PC-3 (cell line): ENCODE measurements at regions not wholly inside any gene's neighbourhood (a gene's known extent, or its start where the extent isn't known, plus 50 kb on each side); places are given as distances from the start of the nearest gene placed in this dataset.
A peak's percentile ranks its signal among the peaks of the same experiment; 100 is the strongest.
"Not testable (repeated sequence)": the region's sequence is repeated elsewhere in the genome, so short reads cannot be mapped to it uniquely, and the experiment has no call there.

ENCODE experiments used
- ATAC-seq: fragments of 200-7000 bp; cut with Tn5 transposase; 2 replicates; pipeline ENCODE4 v1.9.1; 2020; ENCODE audit warnings: mild to moderate bottlenecking, moderate library complexity
- BruUV-seq: library from RNA; stranded (reverse); fragments of 400-500 nt; replicated peaks from 2 replicates; lab custom pipeline; 2021; lab: Mats Ljungman, UMichigan
- CTCF ChIA-PET: fragments of 300-600 bp; sonication (Branson Sonifier 250); formaldehyde crosslinking; loops from one replicate; lab custom pipeline; 2022; ENCODE audit warnings: antibody characterized with exemption; lab: Charles Lee
- POLR2A ChIA-PET: fragments of 300-600 bp; sonication (Branson Sonifier 250); formaldehyde crosslinking; loops from one replicate; lab custom pipeline; 2022; ENCODE audit warnings: antibody characterized with exemption; ENCODE audit not compliant: unreplicated experiment; lab: Charles Lee
- DNase-seq: peaks from one replicate; pipeline ENCODE4 v3.0.0-alpha.2; 2015
- H2AFZ ChIP-seq: fragments of 300-600 bp; sonication (generic); 2 replicates; pipeline ENCODE4 v1.6.0; 2016; ENCODE audit warnings: antibody characterized with exemption, low read length
- H3F3A ChIP-seq: fragments of 300-600 bp; sonication (generic); one replicate; pipeline ENCODE4 v1.6.0; 2017; ENCODE audit warnings: antibody characterized with exemption, low read length, control low read depth, mild to moderate bottlenecking; ENCODE audit not compliant: unreplicated experiment
- H3K27ac ChIP-seq: fragments of 300-600 bp; sonication (generic); 2 replicates; pipeline ENCODE4 v1.5.1; 2016; ENCODE audit warnings: mild to moderate bottlenecking, low read length
- H3K27me3 ChIP-seq: fragments of 300-600 bp; sonication (generic); 2 replicates; pipeline ENCODE4 v1.6.1; 2016; ENCODE audit warnings: low read length, mixed read lengths
- H3K36me3 ChIP-seq: fragments of 300-600 bp; sonication (generic); 2 replicates; pipeline ENCODE4 v1.6.1; 2016; ENCODE audit warnings: low read depth, mixed run types, low read length, mixed read lengths
- H3K4me1 ChIP-seq: fragments of 300-600 bp; sonication (generic); 2 replicates; pipeline ENCODE4 v1.5.1; 2016; ENCODE audit warnings: low read length; ENCODE audit not compliant: insufficient read depth
- H3K4me2 ChIP-seq: fragments of 300-600 bp; sonication (generic); 2 replicates; pipeline ENCODE4 v1.6.0; 2016; ENCODE audit warnings: low read length
- H3K4me3 ChIP-seq: fragments of 300-600 bp; sonication (generic); 2 replicates; pipeline ENCODE4 v1.5.1; 2016; ENCODE audit warnings: mild to moderate bottlenecking, low read length, mixed read lengths
- H3K79me2 ChIP-seq: fragments of 300-600 bp; sonication (generic); 2 replicates; pipeline ENCODE4 v1.6.1; 2017; ENCODE audit warnings: low read length, mixed read lengths
- H3K9ac ChIP-seq: fragments of 300-600 bp; sonication (generic); 2 replicates; pipeline ENCODE4 v1.6.0; 2016; ENCODE audit warnings: mild to moderate bottlenecking, low read length
- H3K9me2 ChIP-seq: fragments of 300-600 bp; sonication (generic); replicated peaks from 2 replicates; pipeline ENCODE4 v1.6.1; 2016; ENCODE audit warnings: mixed run types, low read length, mixed read lengths
- H3K9me3 ChIP-seq: fragments of 300-600 bp; sonication (generic); 2 replicates; pipeline ENCODE4 v1.6.1; 2016; ENCODE audit warnings: low read length, mixed read lengths
- H4K20me1 ChIP-seq: fragments of 300-600 bp; sonication (generic); 2 replicates; pipeline ENCODE4 v1.6.1; 2016; ENCODE audit warnings: low read length, mixed read lengths
- CTCF ChIP-seq: fragments of 300-600 bp; sonication (generic); conservative IDR thresholded peaks from 2 replicates; pipeline ENCODE4 v1.5.1; 2017; ENCODE audit warnings: antibody characterized with exemption, low read depth, mild to moderate bottlenecking, low read length
- EZH2 ChIP-seq: fragments of 300-600 bp; sonication (generic); IDR thresholded peaks from one replicate; pipeline ENCODE4 v1.6.1; 2017; ENCODE audit warnings: antibody characterized with exemption, mild to moderate bottlenecking, low read length; ENCODE audit not compliant: unreplicated experiment
- EZH2phosphoT487 ChIP-seq: fragments of 300-600 bp; sonication (generic); IDR thresholded peaks from 2 replicates; pipeline ENCODE4 v1.6.1; 2018; ENCODE audit warnings: mild to moderate bottlenecking, antibody characterized with exemption, low read length, borderline replicate concordance
- intact Hi-C: fragments of 100-400 bp; cut with micrococcal nuclease; formaldehyde crosslinking; loops from 2 replicates; pipeline ENCODE4 v1.9.0; 2023

DNA sequence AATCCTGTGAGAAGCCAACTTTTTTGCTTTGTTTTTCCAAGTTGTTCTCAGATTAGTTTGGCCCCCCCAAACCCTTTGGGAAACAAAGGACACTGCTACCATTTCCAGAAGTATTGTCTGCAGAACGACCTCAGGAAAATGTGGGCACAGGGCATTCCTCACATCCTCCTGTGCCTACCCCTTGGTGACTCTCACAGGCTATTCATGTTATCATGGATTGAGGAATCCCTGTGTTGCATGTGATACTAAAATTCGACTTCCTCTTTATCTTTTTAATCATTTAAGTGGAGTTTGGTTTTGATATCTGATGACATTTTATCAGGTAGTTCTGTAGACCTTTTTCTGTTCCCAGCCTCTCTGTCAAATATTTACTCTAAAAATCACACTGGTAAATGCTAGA lies 184.5 kb downstream of the FASLG start:
- intact Hi-C loops: no loop called here
- Histone ChIP-seq H3K9me3 (no peaks in the 10 kb centered on the region), H3K4me3 (no peak overlapping the region), H3K4me2 (no peak overlapping the region), H3F3A (peaks cover 5% of the 10 kb centered on the region), H2AFZ (no peak overlapping the region), H3K4me1 (peaks cover 9% of the 10 kb centered on the region), H3K27me3 (no peaks in the 10 kb centered on the region), H4K20me1 (no peaks in the 10 kb centered on the region), H3K9ac (no peak overlapping the region), H3K36me3 (no peaks in the 10 kb centered on the region), H3K9me2 (no peaks in the 10 kb centered on the region), H3K79me2 (no peaks in the 10 kb centered on the region), H3K27ac (no peak overlapping the region)
- POLR2A ChIA-PET: no interaction called here
- CTCF ChIA-PET: interaction anchor here (0.7 kb wide), 2 partner anchors 16 to 270 kb away, joined by 3 to 6 read pairs; no protein-coding TSS in a partner anchor
- BruUV-seq: no TSS peak
- TF ChIP-seq CTCF (no peak), EZH2 (no peak), EZH2phosphoT487 (no peak)
- DNase-seq: no peak
- no peak for ATAC-seq

GRCh38 chr1:172845371-172845770 lies 186.5 kb downstream of the FASLG start:
- POLR2A ChIA-PET: no interaction called here
- Histone ChIP-seq H3K27ac (no peak overlapping the region), H3K9me2 (no peaks in the 10 kb centered on the region), H3K9me3 (no peaks in the 10 kb centered on the region), H3K27me3 (no peaks in the 10 kb centered on the region), H3F3A (no peaks in the 10 kb centered on the region), H3K79me2 (no peaks in the 10 kb centered on the region), H2AFZ (no peak overlapping the region), H3K36me3 (no peaks in the 10 kb centered on the region), H4K20me1 (no peaks in the 10 kb centered on the region), H3K9ac (no peak overlapping the region), H3K4me2 (no peak overlapping the region), H3K4me1 (no peaks in the 10 kb centered on the region), H3K4me3 (no peak overlapping the region)
- DNase-seq (no peak), ATAC-seq (no peak)
- intact Hi-C loops: no loop called here
- TF ChIP-seq EZH2phosphoT487: no peak
- no peak for TF ChIP-seq CTCF
- no peak for TF ChIP-seq EZH2
- BruUV-seq: no TSS peak
- CTCF ChIA-PET: no interaction called here

DNA sequence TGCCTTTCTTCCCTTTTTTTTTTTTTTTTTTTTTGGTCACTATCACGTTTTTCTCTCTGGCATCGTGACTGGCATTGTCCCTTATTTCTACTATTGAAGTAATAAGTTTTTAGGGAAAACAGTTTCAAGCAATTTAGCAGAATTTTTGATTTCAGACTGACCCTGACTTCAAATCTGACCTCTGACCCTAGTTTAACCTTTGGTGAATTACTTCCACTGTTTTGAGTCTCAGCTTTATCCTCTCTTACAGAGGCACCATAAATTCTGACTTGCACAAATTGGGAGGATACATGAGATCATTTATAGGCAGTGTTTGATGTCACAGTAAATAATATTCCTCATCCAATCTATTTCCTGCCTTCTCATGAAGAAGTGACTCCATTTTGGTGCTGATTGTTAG lies 187.0 kb downstream of the FASLG start:
- ATAC-seq: no peak
- Histone ChIP-seq H3K79me2 (no peaks in the 10 kb centered on the region), H3K4me3 (no peak overlapping the region), H3F3A (no peaks in the 10 kb centered on the region), H3K27ac (no peak overlapping the region), H3K9ac (no peak overlapping the region), H4K20me1 (no peaks in the 10 kb centered on the region), H3K36me3 (no peaks in the 10 kb centered on the region), H3K9me2 (no peaks in the 10 kb centered on the region), H3K27me3 (no peaks in the 10 kb centered on the region), H3K9me3 (no peaks in the 10 kb centered on the region), H2AFZ (no peak overlapping the region), H3K4me2 (no peak overlapping the region), H3K4me1 (no peaks in the 10 kb centered on the region)
- TF ChIP-seq EZH2phosphoT487 (no peak), EZH2 (no peak), CTCF (no peak)
- no peak for DNase-seq
- intact Hi-C loops: no loop called here
- no TSS peak for BruUV-seq
- CTCF ChIA-PET: no interaction called here
- POLR2A ChIA-PET: no interaction called here

- H3K9ac ChIP-seq, intact Hi-C loops, CTCF ChIA-PET, POLR2A ChIA-PET, H3K79me2 ChIP-seq, H3K9me2 ChIP-seq, H3F3A ChIP-seq, H3K4me1 ChIP-seq, H2AFZ ChIP-seq, BruUV-seq, H4K20me1 ChIP-seq, H3K36me3 ChIP-seq, H3K4me3 ChIP-seq, H3K9me3 ChIP-seq, H3K4me2 ChIP-seq, H3K27ac ChIP-seq, H3K27me3 ChIP-seq: not testable (repeated sequence)
- ATAC-seq (peak; percentile 54; the same call in 1 of the 2 replicates), DNase-seq (peak; percentile 38)
Measured at GRCh38 chr1:172847814-172848213, 188.9 kb downstream of the FASLG start.
